HG03521 (cell line): ENCODE measurements at regions not wholly inside any gene's neighbourhood (a gene's known extent, or its start where the extent isn't known, plus 50 kb on each side); places are given as distances from the start of the nearest gene placed in this dataset.
"Not testable (repeated sequence)": the region's sequence is repeated elsewhere in the genome, so short reads cannot be mapped to it uniquely, and the experiment has no call there.

Experiments used
- ATAC-seq: cut with Tn5 transposase; IDR thresholded peaks from one replicate; pipeline ENCODE4 v1.9.1; 2021; ENCODE audit warnings: mild to moderate bottlenecking, moderate library complexity; ENCODE audit not compliant: unreplicated experiment

DNA sequence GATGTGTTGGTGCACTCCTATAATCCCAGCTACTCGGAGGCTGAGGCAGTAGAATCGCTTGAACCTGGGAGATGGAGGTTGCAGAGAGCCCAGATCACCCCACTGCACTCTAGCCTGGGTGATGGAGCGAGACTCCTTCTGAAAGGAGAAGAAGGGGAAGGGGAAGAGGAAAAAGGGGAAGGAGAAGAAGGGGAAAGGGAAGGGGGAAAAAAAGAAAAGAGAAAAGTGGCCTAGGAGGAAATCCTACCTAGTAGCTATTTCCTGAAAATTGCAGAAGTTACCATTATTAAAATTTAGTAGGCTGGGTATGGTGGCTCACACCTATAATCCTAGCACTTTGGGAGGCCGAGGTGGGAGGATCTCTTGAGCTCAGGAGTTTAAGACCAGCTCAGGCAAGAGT is 67.4 kb downstream of the ARRDC3 start:
- ATAC-seq: no peak

DNA sequence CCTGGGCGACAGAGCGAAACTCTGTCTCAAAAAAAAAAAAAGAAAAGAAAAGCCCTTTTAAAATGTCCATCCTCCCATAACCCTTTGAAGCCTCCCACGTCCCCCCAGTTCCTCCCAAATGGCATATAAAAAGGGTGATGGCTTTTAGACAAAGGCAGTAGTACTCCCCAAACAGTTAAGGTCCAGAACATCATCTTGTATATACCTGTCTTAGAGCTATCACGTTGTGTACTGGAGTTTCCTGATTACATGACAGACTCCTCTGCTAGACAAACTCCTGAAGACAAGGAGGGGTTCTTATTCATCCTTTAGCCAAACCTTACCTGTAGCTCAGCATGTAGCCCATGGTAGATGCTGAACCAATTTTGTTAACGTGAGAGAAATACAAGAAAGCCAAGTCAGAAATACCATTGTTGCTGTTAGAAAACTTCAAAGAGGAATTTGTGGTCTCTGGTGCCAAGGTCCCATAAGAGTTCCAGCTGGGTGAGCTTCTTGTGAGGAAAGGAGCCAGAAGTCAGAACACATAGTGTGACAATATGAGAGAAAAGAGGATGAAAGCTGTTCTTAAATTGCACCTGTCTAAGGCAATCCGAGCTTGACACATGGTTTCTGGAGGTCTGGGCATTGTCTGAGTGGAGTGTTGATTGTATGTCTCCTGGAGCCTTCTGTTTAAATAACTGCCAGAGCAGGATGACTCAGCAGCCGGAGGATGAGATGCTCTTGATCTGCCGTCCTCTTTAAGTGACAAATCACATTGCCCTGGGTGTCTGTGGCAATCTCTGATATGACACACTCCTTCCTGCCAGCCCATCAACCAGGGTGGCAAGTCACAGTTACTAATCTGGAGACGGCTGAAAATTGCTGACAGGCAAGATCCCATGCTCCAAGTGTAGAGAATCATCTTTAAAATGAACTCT is 69.1 kb downstream of the ARRDC3 start:
- ATAC-seq: no peak

DNA sequence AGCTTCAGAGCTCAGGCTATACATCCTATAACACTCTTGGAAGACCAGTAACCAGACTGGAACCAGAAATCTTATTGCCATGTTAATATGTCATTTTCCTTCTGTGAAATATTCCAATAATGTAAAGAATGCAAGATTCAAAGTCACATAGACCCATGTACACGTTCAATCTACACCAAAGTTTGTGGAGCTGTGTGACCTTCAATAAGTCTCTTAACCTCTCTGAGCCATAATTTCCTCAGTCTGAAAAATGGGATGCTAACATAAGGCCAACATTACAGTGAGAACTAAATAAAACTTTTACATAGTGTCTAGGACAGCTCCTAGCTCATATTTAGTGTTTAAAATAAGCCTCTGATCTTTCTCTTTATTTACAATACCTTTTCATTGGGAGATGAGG is 70.4 kb downstream of the ARRDC3 start:
- no peak for ATAC-seq

DNA sequence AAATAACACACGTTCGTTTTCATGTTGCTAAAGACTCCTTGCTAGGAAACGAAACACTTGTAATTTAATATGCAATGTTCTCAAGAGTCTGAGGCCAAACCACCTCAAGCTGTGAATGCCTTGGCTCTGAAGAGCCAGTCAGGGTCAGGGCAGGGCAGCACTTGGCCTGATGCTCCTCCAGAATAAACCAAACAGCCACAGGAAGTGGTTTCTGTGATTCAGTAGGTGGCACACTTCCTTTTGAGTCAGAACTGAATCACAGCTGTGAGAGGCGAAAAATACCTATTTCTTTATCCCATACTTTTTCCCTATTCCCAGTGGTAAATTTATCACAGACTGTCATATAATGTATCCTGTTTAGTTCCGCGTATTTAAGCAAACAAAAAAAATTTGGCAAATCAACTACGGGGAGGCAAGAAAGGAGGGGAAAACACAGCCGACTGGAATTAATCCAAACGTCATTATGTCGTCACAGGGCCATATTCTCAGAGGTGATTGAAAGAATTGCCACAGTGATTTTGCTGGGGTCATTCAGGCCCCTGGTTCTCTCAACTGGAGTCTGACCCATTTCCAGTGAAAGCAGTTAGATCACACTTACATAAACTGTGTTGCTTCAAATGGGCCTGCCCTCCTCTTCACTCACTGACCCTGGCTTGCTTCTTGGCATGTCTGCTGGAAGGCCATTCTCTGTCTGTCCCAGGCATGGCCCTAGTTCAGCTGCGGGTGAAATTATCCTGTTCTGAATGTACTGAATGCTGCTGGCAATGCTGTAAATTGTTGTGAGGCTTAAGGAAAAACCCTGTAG is 71.2 kb downstream of the ARRDC3 start:
- ATAC-seq: peak; percentile 89

DNA sequence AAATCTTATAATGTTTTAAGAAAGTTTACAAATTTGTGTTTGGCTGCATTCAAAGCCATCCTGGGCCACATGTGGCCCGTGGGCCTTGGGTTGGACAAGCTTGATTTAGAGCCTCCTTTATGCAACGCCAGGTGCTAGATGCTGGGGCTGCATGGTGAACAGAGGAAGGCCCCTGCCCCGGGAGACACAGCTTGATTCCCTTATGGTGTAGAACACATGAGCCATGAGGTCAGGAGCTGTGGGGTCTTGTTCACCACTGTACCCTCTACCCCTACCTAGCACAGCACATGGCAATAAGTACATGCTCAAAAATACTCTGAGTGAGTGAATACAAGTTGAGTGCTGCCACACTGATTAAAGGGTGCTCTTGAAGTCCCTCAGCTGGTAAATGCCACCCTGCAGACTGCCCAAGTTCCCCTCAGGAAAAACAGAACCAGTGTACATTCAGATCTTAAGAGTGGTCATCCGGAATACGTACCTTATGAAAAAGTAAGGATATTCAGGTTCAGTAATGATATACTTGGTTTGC is 71.9 kb downstream of the ARRDC3 start:
- no peak for ATAC-seq

DNA sequence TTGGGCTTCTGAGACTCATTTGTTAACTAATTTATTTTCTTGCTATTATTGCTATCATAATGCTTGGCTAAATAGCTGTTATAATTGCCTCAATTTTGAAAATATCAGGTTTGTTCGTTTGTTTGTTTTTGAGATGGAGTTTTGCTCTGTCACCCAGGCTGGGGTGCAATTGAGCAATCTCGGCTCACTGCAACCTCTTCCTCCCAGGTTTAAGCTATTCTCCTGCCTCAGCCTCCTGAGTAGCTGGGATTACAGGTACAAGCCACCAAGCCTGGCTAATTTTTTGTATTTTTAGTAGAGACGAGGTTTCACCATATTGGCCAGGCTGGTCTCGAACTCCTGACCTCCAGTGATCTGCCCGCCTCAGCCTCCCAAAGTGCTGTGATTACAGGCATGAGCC is 75.0 kb downstream of the ARRDC3 start:
- not testable (repeated sequence) for ATAC-seq

DNA sequence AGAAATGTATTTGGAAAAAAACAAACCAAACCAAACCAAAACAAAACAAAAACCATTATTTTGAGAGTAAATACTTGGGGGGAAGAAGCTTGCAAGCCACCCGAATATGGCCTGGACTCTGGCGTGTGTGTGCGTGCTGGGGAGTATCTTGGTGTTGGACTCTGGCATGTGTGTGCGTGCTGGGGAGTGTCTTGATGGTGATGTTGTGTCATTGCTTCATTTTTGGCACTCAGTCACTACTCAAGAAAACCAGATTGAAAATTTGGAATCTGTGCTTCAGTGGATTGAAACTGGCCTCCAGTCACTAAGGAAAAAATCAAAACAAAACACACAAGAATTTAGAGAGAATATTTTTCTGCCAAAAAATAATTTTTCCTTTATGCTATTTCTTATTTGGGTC is 76.1 kb downstream of the ARRDC3 start:
- ATAC-seq: no peak

DNA sequence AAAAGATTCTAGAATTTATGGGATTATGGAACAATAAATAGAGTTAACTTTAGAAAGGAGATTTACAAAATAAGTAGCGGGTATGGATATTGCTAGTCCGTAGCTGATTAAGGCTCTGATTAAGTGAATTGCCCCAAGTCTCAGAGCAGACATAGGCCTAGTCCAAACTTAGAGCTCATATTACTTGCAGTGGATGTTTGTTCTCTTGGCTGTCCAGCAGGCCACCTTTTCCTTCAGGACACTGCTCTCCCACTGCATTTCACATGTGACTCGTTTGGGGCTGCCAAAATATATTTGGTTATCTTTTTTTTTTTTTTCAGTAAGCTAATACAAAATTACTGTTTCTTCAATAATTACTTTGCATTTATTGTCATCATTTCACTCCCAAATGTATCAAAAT is 76.6 kb downstream of the ARRDC3 start:
- ATAC-seq: no peak

DNA sequence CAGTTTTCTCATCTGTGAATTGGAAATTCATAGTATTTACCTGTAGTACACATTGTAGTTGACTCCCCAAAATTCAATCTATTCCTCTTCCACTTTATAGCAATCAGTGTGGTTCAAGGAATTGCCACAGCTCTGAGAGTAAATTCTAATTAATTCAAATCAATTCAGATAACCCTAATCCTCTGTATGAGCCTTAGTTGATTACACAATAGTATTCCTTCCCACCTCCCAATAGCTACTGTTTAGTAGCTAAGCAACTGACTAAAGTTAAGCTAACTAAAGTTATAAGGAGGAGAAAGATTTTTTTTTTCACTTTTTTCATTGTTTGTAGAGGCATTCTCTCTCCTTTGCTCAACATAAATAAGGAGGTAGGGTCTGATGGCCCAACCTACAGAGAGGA is 77.5 kb downstream of the ARRDC3 start:
- no peak for ATAC-seq

DNA sequence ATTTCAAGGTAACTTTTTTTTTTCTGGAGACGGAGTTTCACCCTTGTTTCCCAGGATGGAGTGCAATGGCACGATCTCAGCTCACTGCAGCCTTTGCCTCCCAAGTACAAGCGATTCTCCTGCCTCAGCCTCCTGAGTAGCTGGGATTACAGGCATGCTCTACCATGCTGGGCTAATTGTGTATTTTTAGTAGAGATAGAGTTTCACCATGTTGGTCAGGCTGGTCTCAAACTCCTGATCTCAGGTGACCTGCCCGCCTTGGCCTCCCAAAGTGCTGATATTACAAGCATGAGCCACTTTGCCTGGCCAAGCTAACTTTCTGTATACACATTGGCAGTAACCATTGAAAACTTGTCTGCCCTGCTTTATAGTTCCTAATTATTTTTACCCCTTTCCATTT is 79.1 kb downstream of the ARRDC3 start:
- ATAC-seq: not testable (repeated sequence)

DNA sequence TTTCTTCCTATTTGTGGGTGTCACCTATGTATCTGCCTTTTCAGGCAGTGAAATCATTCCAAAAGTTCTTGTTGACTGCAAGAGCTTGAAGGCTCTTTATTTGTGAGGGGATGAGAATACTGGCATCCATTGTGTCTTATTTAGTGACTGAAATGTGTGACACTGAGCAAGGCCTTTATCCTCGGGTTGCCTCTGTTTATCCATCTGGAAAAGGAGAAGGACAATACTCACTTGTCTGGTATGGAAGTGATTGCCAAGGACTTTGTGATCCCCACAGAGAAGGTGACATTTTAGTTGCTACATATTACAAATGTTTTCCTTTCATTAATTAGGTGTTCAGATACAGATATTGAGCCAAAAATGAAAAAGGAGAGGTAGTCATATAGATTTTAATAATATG is 80.2 kb downstream of the ARRDC3 start:
- ATAC-seq: no peak

DNA sequence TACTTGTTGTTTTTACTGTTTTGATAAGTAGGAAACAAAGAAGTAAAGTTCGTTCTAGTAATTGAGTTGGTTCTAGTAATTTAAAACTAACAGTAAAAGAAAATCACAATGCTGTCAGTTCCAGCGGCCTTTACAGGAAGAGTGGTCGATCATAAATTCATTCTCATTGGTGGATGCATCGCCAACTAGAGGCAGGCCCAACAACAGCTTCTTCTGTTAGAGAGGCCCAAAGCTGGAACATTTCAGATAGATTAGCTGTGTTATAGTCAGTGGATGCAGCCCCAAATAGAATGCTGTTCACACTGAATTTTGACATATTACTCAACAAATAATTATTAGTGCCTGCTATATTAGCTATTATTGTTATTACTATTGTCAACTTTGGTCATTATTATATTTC is 80.8 kb downstream of the ARRDC3 start:
- ATAC-seq: no peak

DNA sequence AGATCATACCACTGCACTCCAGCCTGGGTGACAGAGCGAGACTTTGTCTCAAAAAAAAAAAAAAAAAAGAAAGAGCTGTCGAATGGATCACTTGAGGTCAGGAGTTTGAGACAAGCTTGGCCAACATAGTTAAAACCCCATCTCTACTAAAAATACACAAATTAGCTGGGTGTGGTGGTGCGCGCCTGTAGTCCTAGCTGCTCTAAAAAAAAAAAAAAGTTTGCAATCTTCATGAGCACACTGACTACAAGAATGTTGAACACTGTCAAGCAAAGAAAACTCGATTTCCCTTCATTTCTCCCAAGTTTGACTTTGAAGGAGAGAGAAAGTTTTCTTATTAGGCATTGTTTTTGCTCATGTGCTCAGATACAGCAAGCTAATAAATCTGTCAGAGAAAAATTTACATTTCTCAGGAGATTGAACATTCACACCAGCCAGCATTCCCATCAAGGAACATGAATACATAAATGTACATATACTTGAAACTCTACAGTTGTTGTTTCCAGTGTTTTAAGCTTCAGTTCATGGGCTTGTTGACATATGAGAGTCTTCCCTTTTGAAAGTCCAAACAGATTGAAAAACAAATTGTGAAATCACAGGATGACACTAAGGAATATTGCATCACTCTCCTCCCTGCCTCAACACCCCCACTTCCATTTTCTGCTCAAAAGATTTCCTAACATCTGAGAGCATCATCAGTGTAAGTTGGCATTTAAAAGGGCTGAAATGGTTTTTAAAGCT is 81.8 kb downstream of the ARRDC3 start:
- ATAC-seq: no peak

DNA sequence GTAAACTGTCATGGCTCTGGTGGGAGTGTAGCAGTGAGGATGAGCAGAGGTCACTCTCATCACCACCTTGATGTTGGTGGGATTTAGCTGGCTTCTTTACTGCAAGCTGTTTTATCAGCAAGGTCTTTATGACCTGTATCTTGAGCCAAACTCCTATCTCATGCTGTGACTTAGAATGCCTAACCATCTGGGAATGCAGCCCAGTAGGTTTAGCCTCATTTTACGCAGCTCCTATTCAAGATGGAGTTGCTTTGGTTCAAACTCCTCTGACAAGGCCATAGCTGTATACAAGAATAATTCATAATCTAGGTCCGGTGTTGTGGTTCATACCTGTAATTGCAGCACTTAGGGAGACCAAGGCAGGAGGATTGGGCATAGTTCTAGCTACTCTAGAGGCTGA is 85.1 kb downstream of the ARRDC3 start:
- ATAC-seq: no peak

DNA sequence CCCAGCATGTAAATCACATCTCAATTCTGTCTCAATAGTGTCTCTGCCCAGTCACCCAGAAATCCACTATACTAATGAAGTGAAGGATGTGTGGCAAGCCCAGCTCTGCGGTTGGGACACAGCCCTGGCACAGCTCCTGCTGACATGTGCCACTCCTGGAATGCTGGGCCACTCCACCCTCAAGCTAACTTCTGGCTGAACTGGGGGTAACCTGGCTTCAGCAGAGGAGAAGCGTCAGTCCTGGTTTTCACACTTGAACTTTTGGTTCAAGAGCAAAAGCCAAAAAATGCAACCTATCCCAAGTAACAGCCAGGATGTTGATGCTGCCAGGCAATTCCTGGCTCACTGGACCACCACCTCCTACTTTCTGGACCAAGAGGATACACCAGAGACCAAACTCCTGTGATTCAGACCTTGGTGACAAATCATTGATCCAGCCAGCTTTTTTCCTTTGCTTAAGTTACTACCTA is 86.4 kb downstream of the ARRDC3 start:
- ATAC-seq: no peak

DNA sequence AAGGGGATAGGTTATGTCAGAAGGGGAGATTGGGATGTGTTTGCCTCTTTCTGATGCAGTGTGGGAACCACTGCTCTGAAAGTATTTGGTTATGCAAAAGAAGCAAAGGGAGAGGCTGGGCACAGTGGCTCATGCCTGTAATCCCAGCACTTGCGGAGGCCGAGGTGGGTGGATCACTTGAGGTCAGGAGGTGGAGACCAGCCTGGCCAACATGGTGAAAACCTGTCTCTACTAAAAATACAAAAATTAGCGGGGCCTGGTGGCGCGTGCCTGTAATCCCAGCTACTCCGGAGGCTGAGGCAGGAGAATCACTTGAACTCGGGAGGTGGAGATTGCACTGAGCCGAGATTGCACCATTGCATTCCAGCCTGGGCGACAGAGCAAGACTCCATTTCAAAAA is 87.0 kb downstream of the ARRDC3 start:
- not testable (repeated sequence) for ATAC-seq

DNA sequence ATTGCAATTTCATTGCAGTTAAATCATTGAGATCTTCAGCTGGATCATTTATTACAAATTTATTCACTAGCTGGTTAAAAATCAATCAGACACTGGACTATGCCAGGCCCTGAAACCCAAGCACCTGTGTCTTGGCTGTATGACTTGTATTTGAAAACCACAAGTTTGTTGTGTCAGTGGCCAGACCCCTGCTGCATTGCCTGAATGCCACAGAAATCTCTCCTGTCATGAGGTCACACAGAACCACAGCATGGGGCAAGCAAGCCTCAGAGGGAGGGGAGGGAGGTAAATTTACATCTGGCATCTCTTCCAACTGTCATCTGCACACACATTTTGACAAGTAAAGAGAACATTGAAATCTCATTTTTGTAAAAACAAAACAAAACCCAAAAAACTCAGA is 90.0 kb downstream of the ARRDC3 start:
- ATAC-seq: peak; percentile 91

DNA sequence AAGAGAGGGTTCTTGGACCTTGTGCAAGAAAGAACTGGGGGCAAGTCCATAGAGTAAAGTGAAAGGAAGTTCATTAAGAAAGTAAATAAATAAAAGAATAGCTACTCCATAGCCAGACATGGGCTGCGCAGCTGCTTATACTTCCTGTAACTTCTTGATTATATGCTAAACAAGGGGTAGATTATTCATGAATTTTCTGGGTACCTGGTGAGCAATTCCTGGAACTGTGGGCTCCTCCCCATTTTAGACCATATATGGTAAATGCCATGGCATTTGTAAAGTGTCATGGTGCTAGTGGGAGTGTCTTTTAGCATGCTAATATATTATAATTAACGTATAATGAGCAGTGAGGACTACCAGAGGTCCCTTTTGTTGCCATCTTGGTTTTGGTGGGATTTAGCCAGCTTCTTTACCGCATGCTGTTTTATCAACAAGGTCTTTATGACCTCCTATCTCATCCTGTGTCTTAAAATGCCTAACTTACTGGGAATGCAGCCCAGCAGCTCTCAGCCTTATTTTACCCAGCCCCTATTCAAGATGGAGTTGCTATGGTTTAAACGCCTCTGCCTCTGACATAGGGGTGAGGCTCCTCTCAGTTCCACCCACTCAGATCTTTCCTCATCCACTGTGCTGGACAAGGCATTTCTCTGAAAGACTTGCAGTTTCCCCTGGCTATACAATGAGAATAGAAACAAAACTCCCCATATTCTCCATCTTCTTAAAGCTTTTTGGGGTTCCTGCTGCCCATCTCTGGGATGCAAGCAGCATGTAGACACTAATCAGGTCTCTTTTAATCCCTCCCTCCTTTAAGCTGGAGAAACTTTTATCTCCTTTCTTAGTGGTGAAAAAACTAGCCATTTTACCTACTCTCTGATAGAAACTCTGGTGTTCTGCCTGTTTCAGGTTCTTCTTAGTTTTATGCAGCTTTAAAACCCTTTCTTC is 91.2 kb downstream of the ARRDC3 start:
- no peak for ATAC-seq

DNA sequence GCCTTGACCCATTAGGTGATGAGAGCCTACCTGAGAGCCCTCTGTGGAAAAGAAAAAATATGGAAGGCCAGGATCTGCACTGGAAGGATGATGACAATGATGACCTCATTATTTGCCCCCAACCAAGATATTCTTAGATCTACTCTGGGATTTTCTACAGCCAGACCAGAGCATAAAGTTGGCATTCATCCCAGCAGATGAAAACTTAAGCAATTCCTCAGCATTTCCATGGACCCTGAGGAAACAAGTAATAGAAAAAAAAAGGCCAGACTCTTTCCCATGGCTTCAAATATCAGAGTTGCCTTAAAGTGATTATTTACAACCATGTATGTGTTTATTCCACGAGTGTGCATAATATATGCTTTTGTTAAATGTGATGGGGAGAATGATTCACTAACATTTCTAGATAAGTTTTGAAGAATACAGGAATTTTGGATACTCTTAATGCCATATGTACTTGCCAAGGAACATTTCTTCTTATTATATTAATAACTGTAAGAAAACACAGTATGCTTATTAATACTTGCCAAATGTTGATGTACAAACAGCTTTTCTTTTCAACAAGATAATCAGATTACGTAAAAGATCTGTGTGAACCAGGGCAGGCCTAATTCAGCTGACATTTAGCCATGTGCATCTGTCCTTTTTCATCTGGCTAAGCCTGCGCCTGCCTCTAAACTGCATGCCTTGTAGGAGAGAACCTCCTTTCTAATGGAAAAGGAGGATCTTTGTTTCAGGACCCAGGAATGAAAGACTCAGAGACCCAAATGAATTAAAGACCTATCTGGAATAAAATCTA is 94.8 kb downstream of the ARRDC3 start:
- ATAC-seq: no peak
